HG02943 (cell line): ENCODE measurements at regions not wholly inside any gene's neighbourhood (a gene's known extent, or its start where the extent isn't known, plus 50 kb on each side); places are given as distances from the start of the nearest gene placed in this dataset.

Experiments
- ATAC-seq: cut with Tn5 transposase; IDR thresholded peaks from one replicate; pipeline ENCODE4 v1.9.1; 2021; ENCODE audit warnings: mild to moderate bottlenecking, low read depth, moderate library complexity; ENCODE audit not compliant: unreplicated experiment

DNA sequence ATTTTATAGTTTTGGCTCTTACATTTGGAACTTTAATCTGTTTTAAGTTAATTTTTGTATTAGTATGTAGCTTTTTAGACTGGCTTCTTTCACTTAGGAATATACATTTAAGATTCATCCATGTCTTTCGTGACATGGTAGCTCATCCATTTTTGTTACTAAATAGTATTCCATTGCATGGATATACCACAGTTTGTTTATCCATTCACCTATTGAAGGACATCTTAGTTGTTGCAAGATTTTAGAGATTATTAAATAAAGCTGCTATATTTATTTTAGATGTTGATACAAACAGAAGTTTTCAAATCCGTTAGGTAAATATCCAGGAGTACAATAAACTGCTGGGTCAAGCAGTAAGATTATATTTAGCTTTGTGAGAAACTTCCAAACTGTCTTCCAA, 58.0 kb upstream of the ZNF521 start:
- ATAC-seq = no peak

DNA sequence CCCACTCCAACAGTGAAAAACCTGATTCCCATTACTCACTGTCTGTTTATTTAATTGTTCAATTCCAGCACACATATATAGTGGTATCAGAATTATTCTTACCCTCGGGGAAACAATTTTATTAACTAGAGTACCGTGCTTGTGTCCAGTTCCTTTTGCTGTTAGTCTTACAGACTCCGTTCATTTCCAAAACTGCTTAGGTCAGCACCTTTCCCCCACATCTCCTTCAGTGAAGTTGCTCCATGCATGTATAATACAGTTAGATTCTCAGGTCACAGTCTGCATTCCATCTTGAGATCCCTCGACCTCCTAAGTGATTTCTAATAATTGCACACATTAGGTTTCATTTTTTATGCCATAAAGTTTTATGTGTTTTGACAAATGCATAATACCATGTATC, 56.3 kb upstream of the ZNF521 start:
- ATAC-seq = no peak
